Parathyroid adenoma (tissue), 2 donors: ENCODE measurements at regions not wholly inside any gene's neighbourhood (a gene's known extent, or its start where the extent isn't known, plus 50 kb on each side); places are given as distances from the start of the nearest gene placed in this dataset.

Source experiments
- H2AFZ ChIP-seq: fragments of 300-600 bp; sonication (generic); one replicate; pipeline ENCODE4 v1.7.0; 2017; ENCODE audit warnings: antibody characterized with exemption, mild to moderate bottlenecking
- H3K27ac ChIP-seq: fragments of 300-600 bp; sonication (generic); one replicate; pipeline ENCODE4 v1.7.0; 2017
- H3K27me3 ChIP-seq: fragments of 300-600 bp; sonication (generic); one replicate; pipeline ENCODE4 v1.7.0; 2017; ENCODE audit warnings: low read length; ENCODE audit not compliant: control insufficient read depth, insufficient read depth
- H3K36me3 ChIP-seq: fragments of 300-600 bp; sonication (generic); one replicate; pipeline ENCODE4 v1.7.0; 2017; ENCODE audit warnings: low read length; ENCODE audit not compliant: control insufficient read depth, insufficient read depth
- H3K4me1 ChIP-seq: fragments of 300-600 bp; sonication (generic); one replicate; pipeline ENCODE4 v1.7.0; 2017; ENCODE audit warnings: control low read depth
- H3K4me2 ChIP-seq: fragments of 300-600 bp; sonication (generic); one replicate; pipeline ENCODE4 v1.7.0; 2017; ENCODE audit warnings: low read length
- H3K4me3 ChIP-seq: fragments of 300-600 bp; sonication (generic); one replicate; pipeline ENCODE4 v1.7.0; 2017; ENCODE audit warnings: low read depth, low read length
- H3K79me2 ChIP-seq: fragments of 300-600 bp; sonication (generic); one replicate; pipeline ENCODE4 v1.7.0; 2017; ENCODE audit warnings: control low read depth
- H3K9ac ChIP-seq: fragments of 300-600 bp; sonication (generic); one replicate; pipeline ENCODE4 v1.7.0; 2017; ENCODE audit warnings: mild to moderate bottlenecking
- H3K9me3 ChIP-seq: fragments of 300-600 bp; sonication (generic); one replicate; pipeline ENCODE4 v1.7.0; 2017; ENCODE audit warnings: low read length; ENCODE audit not compliant: control insufficient read depth
- TF ChIP-seq, protein P1 (sequence below): fragments of 300-600 bp; sonication (generic); IDR thresholded peaks from one replicate; pipeline ENCODE4 v1.7.0; 2017; ENCODE audit warnings: antibody characterized with exemption, mild to moderate bottlenecking
- donor health status: primary hyperparathyroidism.

DNA sequence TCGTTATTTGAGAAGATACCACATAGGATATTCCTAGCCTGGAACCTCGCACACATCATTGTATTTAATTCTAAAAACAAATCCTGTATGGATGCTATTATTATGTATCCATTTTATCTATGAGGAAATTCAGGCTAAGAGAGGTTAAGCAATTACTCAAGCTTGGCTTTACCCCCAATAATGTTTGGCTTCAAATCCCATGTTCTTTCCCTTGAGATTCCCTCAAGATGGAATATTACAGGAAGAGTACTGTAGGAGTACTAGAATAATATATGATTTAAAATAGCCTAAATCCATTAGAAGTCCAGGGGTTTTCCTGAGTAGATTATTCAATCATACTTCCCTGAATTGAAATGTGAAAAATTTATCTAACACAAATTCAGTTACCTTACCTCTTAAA, 630.2 kb downstream of the ZNF385D start:
- Histone ChIP-seq H3K9ac (no peak overlapping the region), H3K4me3 (no peak overlapping the region), H3K4me2 (no peak overlapping the region), H3K27me3 (no peaks in the 10 kb centered on the region), H3K9me3 (no peaks in the 10 kb centered on the region), H3K4me1 (no peaks in the 10 kb centered on the region), H3K27ac (no peak overlapping the region), H3K36me3 (no peaks in the 10 kb centered on the region), H3K79me2 (no peaks in the 10 kb centered on the region), H2AFZ (no peak overlapping the region)
- TF ChIP-seq, protein P1, sequence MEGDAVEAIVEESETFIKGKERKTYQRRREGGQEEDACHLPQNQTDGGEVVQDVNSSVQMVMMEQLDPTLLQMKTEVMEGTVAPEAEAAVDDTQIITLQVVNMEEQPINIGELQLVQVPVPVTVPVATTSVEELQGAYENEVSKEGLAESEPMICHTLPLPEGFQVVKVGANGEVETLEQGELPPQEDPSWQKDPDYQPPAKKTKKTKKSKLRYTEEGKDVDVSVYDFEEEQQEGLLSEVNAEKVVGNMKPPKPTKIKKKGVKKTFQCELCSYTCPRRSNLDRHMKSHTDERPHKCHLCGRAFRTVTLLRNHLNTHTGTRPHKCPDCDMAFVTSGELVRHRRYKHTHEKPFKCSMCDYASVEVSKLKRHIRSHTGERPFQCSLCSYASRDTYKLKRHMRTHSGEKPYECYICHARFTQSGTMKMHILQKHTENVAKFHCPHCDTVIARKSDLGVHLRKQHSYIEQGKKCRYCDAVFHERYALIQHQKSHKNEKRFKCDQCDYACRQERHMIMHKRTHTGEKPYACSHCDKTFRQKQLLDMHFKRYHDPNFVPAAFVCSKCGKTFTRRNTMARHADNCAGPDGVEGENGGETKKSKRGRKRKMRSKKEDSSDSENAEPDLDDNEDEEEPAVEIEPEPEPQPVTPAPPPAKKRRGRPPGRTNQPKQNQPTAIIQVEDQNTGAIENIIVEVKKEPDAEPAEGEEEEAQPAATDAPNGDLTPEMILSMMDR: no peak

DNA sequence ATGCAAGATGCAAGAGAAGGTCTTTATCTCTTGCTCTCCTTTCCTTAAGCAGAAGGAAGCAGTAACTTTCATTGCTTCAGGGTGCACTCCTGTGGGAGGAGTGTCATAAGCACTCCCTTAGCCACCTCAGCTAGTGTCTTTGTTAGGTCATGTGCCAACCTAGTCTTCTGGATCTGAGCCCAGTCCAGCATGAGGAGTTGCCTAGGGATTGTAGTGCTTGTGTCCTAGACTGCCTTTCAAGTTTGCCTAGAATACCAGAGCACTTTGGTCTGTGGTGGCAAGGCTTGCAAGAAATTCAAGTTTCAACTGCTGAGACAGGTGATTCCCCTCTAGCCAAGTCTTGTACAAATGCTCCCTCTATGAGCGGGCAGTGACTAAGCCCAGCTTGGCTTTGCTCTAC, 633.6 kb downstream of the ZNF385D start:
- H3K9me3 ChIP-seq: no peaks in the 10 kb centered on the region
- no peaks in the 10 kb centered on the region for H3K36me3 ChIP-seq
- H3K27ac ChIP-seq: no peak overlapping the region
- no peak overlapping the region for H3K4me3 ChIP-seq
- H3K9ac ChIP-seq: no peak overlapping the region
- H3K27me3 ChIP-seq: no peaks in the 10 kb centered on the region
- no peak overlapping the region for H3K4me2 ChIP-seq
- no peaks in the 10 kb centered on the region for H3K79me2 ChIP-seq
- H3K4me1 ChIP-seq: no peaks in the 10 kb centered on the region
- no peak overlapping the region for H2AFZ ChIP-seq
- TF ChIP-seq, protein P1: no peak

DNA sequence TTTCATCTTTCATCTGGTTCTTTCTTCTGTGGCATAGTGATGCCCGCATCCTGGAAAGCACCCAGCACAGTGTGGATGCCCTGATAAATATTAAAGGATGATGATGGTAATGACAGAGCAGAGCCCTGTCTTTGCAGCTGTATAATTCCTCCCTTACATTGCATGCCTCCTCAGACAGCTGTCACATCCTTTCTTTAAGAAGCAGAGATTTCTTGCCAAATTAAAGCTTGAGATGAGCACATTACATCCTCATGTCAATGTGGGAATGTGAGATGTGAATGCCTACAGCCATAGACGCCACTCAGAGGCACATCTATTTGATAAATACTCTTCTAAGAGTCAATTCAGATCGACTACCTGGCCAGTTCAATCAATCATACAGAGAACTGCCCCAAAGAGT, 642.0 kb downstream of the ZNF385D start:
- H3K79me2 ChIP-seq: no peaks in the 10 kb centered on the region
- no peak overlapping the region for H3K4me3 ChIP-seq
- H3K4me2 ChIP-seq: no peak overlapping the region
- no peak overlapping the region for H2AFZ ChIP-seq
- TF ChIP-seq, protein P1: no peak
- no peaks in the 10 kb centered on the region for H3K4me1 ChIP-seq
- no peak overlapping the region for H3K27ac ChIP-seq
- no peaks in the 10 kb centered on the region for H3K27me3 ChIP-seq
- no peaks in the 10 kb centered on the region for H3K36me3 ChIP-seq
- no peaks in the 10 kb centered on the region for H3K9me3 ChIP-seq
- no peak overlapping the region for H3K9ac ChIP-seq

DNA sequence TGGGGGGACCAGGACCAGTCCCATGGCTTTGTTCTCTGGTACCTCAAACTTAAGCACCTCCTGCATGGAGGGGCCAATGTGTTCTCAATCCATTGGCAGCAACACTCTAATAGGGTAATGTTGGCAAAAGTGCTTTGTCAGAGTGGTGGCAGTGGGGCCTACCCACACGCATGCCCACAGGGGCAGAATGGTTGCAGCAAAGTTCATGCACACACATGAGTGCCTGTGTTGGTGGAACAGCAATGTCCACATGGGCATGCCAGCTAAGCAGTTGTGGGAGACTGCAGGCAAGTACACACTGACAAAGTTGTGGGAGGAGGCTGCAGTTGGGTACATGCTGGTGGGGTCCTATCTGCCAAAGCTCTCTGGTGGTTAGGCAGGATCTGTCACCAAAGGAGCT, 645.2 kb downstream of the ZNF385D start:
- Histone ChIP-seq H3K9me3 (no peaks in the 10 kb centered on the region), H3K27me3 (no peaks in the 10 kb centered on the region), H3K4me3 (no peak overlapping the region), H3K79me2 (no peaks in the 10 kb centered on the region), H3K4me2 (no peak overlapping the region), H3K9ac (no peak overlapping the region), H3K27ac (no peak overlapping the region), H3K36me3 (no peaks in the 10 kb centered on the region), H2AFZ (no peak overlapping the region), H3K4me1 (no peaks in the 10 kb centered on the region)
- TF ChIP-seq, protein P1: no peak

DNA sequence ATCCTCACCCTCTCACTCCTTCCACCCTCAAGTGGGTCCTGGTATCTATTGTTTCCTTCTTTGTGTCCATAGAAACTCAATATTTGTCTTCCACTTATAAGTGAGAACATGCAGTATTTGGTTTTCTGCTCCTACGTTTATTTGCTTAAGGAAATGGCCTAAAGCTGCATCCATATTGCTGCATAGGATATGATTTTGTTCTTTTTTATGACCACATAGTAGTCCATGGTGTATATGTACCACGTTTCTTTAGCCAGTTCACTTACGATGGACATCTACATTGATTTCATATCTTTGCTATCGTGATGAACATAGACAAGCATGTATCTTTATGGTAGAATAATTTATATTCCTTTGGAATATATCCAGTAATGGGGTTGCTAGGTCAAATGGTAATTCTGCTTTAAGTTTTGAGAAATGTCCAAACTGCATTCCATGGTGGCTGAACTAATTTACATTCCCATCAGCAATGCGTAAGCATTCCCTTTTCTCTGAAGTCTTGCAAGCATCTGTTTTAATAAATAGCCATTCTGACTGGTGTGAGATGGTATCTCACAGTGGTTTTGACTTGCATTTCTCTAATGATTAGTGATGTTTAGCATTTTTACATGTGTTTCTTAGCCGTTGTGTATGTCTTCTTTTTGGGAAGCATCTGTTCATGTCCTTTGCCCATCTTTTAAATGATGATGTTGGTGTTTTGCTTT, 650.2 kb downstream of the ZNF385D start:
- TF ChIP-seq, protein P1: no peak
- no peak overlapping the region for H3K4me3 ChIP-seq

More for the DNA sequence above, 650.2 kb downstream of the ZNF385D start:
- Histone ChIP-seq H2AFZ (no peak overlapping the region), H3K9me3 (no peaks in the 10 kb centered on the region), H3K79me2 (no peaks in the 10 kb centered on the region), H3K9ac (no peak overlapping the region), H3K27me3 (no peaks in the 10 kb centered on the region), H3K4me1 (no peaks in the 10 kb centered on the region), H3K36me3 (no peaks in the 10 kb centered on the region), H3K4me2 (no peak overlapping the region), H3K27ac (no peak overlapping the region)
